Adrenal gland (tissue), 5 donors: ENCODE measurements at regions not wholly inside any gene's neighbourhood (a gene's known extent, or its start where the extent isn't known, plus 50 kb on each side); places are given as distances from the start of the nearest gene placed in this dataset.

Experiments
- CTCF ChIP-seq, 6 experiments: fragments of 450-650 bp in 4 of 6; fragments of 200-600 bp in 2 of 6; sonication (generic) in 1 of 6; IDR thresholded peaks; 1 replicate in 5 of 6; 2 replicates in 1 of 6; pipeline versions ENCODE4 v1.5.1 to v1.8.0; 2016 to 2021; ENCODE audit warnings: antibody characterized with exemption in 6 of 6, mild to moderate bottlenecking in 2 of 6, moderate library complexity in 1 of 6
- POLR2A ChIP-seq, 2 donors: fragments of 450-650 bp; IDR thresholded peaks; one replicate each; pipeline ENCODE4 v1.6.1; 2017; ENCODE audit warnings: antibody characterized with exemption in 2 of 2, mild to moderate bottlenecking in 2 of 2, moderate library complexity in 1 of 2
- donor health status: DM: no; HTN: no; CAD: no.

- TF ChIP-seq CTCF (IDR thresholded peaks at IDR 0.05) (no peak), POLR2A (IDR thresholded peaks at IDR 0.05) (no peak)
These were observed 380.5 kb upstream of the PRMT6 start for GRCh38 chr1:106676021-106676420.
